OCI-LY3 (cell line): ENCODE measurements at regions not wholly inside any gene's neighbourhood (a gene's known extent, or its start where the extent isn't known, plus 50 kb on each side); places are given as distances from the start of the nearest gene placed in this dataset.

Source experiments
- H2AFZ ChIP-seq: fragments of 200-600, 300-600 bp; shearing (Covaris generic); 2 replicates; pipeline ENCODE4 v1.6.0; 2014; ENCODE audit warnings: antibody characterized with exemption, low read depth, low read length
- H3K27ac ChIP-seq: fragments of 200-600, 300-600 bp; sonication (generic); 2 replicates; pipeline ENCODE4 v1.5.1; 2014; ENCODE audit warnings: mild to moderate bottlenecking, low read length, moderate library complexity, mixed read lengths
- H3K27me3 ChIP-seq: fragments of 200-600, 300-600 bp; sonication (generic); 2 replicates; pipeline ENCODE4 v1.6.1; 2014; ENCODE audit warnings: low read depth, low read length, mixed read lengths
- H3K36me3 ChIP-seq: fragments of 200-600, 300-600 bp; sonication (generic); replicated peaks from 2 replicates; pipeline ENCODE3; 2014; ENCODE audit warnings: low read depth, low read length, mixed read lengths
- H3K4me1 ChIP-seq: fragments of 300-600, 200-600 bp; sonication (generic); 2 replicates; pipeline ENCODE4 v1.6.1; 2014; ENCODE audit warnings: low read length, mixed read lengths
- H3K4me2 ChIP-seq: fragments of 200-600, 300-600 bp; sonication (generic); 2 replicates; pipeline ENCODE4 v1.6.1; 2014; ENCODE audit warnings: low read length, mixed read lengths
- H3K4me3 ChIP-seq: fragments of 300-600, 200-600 bp; sonication (generic); 2 replicates; pipeline ENCODE4 v1.5.1; 2014; ENCODE audit warnings: antibody characterized with exemption, mild to moderate bottlenecking, low read length, moderate library complexity
- H3K79me2 ChIP-seq: fragments of 300-600, 200-600 bp; shearing (Covaris generic); 2 replicates; pipeline ENCODE4 v1.6.1; 2014; ENCODE audit warnings: mild to moderate bottlenecking, low read length, mixed read lengths
- H3K9ac ChIP-seq: fragments of 300-600, 200-600 bp; shearing (Covaris generic); 2 replicates; pipeline ENCODE4 v1.6.0; 2014; ENCODE audit warnings: mild to moderate bottlenecking, low read length, moderate library complexity
- H3K9me3 ChIP-seq: fragments of 200-600, 300-600 bp; shearing (Covaris generic); 2 replicates; pipeline ENCODE4 v1.6.1; 2014; ENCODE audit warnings: low read length, mixed read lengths; ENCODE audit not compliant: insufficient read depth
- H4K20me1 ChIP-seq: fragments of 200-600, 300-600 bp; sonication (generic); 2 replicates; pipeline ENCODE4 v1.6.1; 2016; ENCODE audit warnings: low read length, mixed read lengths; ENCODE audit not compliant: insufficient read depth
- EZH2phosphoT487 ChIP-seq: fragments of 200-600 bp; shearing (Covaris generic); IDR thresholded peaks from 2 replicates; pipeline ENCODE4 v1.6.1; 2018; ENCODE audit warnings: antibody characterized with exemption, mixed run types, low read depth
- TF ChIP-seq, protein P1 (sequence below): fragments of 200-600, 300-600 bp; sonication (generic); IDR thresholded peaks from 2 replicates; pipeline ENCODE4 v1.5.1; 2014; ENCODE audit warnings: antibody characterized with exemption, low read length, low read depth

DNA sequence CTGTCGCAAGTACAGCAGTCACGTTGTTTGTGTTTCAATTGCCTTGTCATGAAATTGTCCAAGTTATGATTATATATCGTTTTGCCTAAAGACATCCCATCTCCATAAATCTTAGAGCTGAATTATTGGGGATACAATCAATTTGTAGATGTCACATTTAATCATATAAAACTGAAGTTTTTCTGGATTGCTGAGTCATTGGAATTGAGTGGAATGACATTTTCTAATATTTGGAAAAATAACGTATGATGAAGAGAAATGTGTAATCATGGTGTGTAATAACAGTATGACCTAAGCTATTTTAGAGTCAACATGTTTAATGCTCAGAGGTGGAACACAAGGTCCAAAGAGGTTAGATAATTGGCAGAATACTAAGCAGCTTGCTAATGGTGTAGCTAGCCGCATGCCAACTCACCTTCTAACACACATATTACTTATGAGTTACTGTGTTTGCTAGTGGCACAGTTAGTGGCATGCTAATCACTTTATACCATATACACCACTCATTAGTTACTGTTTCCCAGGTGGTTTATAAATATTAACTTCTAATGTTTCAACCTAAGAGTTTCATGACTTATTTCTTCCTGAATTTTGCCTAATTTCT, 473.1 kb upstream of the GRAMD2B start:
- Histone ChIP-seq H3K9me3 (no peaks in the 10 kb centered on the region), H3K27ac (no peak overlapping the region), H3K4me2 (no peak overlapping the region), H2AFZ (no peak overlapping the region), H3K9ac (no peak overlapping the region), H3K4me3 (no peak overlapping the region), H3K36me3 (no peaks in the 10 kb centered on the region), H3K4me1 (no peaks in the 10 kb centered on the region), H3K27me3 (no peaks in the 10 kb centered on the region), H3K79me2 (no peaks in the 10 kb centered on the region), H4K20me1 (no peaks in the 10 kb centered on the region)
- TF ChIP-seq, protein P1, sequence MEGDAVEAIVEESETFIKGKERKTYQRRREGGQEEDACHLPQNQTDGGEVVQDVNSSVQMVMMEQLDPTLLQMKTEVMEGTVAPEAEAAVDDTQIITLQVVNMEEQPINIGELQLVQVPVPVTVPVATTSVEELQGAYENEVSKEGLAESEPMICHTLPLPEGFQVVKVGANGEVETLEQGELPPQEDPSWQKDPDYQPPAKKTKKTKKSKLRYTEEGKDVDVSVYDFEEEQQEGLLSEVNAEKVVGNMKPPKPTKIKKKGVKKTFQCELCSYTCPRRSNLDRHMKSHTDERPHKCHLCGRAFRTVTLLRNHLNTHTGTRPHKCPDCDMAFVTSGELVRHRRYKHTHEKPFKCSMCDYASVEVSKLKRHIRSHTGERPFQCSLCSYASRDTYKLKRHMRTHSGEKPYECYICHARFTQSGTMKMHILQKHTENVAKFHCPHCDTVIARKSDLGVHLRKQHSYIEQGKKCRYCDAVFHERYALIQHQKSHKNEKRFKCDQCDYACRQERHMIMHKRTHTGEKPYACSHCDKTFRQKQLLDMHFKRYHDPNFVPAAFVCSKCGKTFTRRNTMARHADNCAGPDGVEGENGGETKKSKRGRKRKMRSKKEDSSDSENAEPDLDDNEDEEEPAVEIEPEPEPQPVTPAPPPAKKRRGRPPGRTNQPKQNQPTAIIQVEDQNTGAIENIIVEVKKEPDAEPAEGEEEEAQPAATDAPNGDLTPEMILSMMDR, result no peak

DNA sequence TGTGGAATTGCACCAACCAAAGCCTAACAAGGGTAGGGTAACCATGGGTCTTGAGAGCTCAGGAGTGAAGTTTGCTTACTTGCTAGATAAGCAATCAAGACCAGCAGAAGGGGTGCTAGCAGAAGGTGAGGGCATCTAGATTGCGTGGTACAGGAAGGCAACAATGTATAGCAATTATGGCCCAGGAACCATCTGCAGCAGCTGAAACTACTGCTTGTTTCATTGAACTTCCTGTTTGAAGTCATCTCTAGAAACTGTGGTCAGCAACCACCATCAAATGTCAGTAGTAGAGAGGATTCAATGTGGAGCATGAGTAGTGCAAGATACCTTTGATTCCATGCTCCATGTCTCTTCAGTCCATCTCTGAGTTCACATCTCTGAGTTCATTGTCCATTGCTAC, 462.1 kb upstream of the GRAMD2B start:
- Histone ChIP-seq H3K4me2 (peak overlapping the region; percentile 49), H4K20me1 (no peaks in the 10 kb centered on the region), H3K27ac (no peak overlapping the region), H3K4me3 (no peak overlapping the region), H3K27me3 (peaks cover 7% of the 10 kb centered on the region), H3K4me1 (peaks cover 22% of the 10 kb centered on the region), H3K9ac (no peak overlapping the region), H3K79me2 (no peaks in the 10 kb centered on the region), H3K36me3 (no peaks in the 10 kb centered on the region), H3K9me3 (no peaks in the 10 kb centered on the region), H2AFZ (no peak overlapping the region)
- TF ChIP-seq EZH2phosphoT487, result no peak
- TF ChIP-seq, protein P1, result no peak

DNA sequence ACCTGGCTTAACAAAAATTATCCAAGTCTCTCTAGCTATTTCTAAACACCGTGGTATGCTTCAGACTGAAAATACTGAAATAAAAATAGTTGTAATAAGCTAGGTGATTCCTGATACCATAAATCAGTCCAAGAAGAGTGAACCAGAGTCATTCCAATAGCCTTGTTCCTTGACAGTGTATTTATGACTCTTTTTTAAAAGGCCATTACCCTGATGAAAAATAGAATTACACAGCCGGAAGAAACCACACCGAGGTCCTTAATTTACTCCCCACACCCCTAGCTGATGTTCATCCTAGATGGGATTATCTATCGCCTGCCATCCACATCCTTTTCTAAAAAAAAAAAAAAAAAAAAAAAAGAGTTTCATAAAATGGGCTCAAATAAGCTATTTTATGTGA, 457.6 kb upstream of the GRAMD2B start:
- no peak overlapping the region for H2AFZ ChIP-seq
- H3K27me3 ChIP-seq, result peaks cover 7% of the 10 kb centered on the region
- TF ChIP-seq, protein P1, result no peak
- no peak for TF ChIP-seq EZH2phosphoT487
- no peak overlapping the region for H3K4me2 ChIP-seq
- no peak overlapping the region for H3K4me3 ChIP-seq
- peaks cover 20% of the 10 kb centered on the region for H3K4me1 ChIP-seq
- H3K27ac ChIP-seq, result no peak overlapping the region
- H3K9me3 ChIP-seq, result no peaks in the 10 kb centered on the region
- no peak overlapping the region for H3K9ac ChIP-seq
- no peaks in the 10 kb centered on the region for H3K36me3 ChIP-seq
- H3K79me2 ChIP-seq, result no peaks in the 10 kb centered on the region
- H4K20me1 ChIP-seq, result no peaks in the 10 kb centered on the region

DNA sequence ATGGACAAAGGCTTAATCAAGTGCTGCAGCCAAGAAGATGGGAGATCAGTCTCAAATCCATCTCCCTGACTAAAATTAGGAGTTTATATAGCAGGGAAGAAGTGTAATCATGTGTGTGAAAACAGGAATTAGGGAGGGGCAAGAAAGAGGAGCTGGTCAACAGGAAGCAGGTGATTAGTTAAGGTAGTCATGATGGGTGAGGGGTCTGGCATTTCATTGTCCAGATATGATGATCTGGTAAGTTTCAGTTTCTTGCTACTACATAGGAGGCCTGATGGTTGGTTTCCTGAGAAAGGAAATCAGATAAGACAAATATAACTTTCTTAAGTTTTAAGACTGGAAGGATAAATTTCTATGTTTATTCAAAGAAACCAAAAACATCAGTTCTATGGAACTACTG, 455.6 kb upstream of the GRAMD2B start:
- H3K4me2 ChIP-seq, result no peak overlapping the region
- H3K27ac ChIP-seq, result no peak overlapping the region
- H4K20me1 ChIP-seq, result no peaks in the 10 kb centered on the region
- no peaks in the 10 kb centered on the region for H3K79me2 ChIP-seq
- peaks cover 2% of the 10 kb centered on the region; the same call in 1 of the 2 replicates for H3K27me3 ChIP-seq
- no peak overlapping the region for H3K9ac ChIP-seq
- TF ChIP-seq, protein P1, result no peak
- TF ChIP-seq EZH2phosphoT487, result no peak
- H3K9me3 ChIP-seq, result no peaks in the 10 kb centered on the region
- no peak overlapping the region for H3K4me3 ChIP-seq
- H3K4me1 ChIP-seq, result peaks cover 3% of the 10 kb centered on the region; the same call in 1 of the 2 replicates
- H2AFZ ChIP-seq, result no peak overlapping the region
- H3K36me3 ChIP-seq, result no peaks in the 10 kb centered on the region
